ENCODE measurements at regions not wholly inside any gene's neighbourhood (a gene's known extent, or its start where the extent isn't known, plus 50 kb on each side); places are given as distances from the start of the nearest gene placed in this dataset.

GRCh38 chr5:57705769-57706168 is 223.2 kb upstream of the ACTBL2 start:
- no peak for DNase-seq (ENCODE audit: low spot score)

DNA sequence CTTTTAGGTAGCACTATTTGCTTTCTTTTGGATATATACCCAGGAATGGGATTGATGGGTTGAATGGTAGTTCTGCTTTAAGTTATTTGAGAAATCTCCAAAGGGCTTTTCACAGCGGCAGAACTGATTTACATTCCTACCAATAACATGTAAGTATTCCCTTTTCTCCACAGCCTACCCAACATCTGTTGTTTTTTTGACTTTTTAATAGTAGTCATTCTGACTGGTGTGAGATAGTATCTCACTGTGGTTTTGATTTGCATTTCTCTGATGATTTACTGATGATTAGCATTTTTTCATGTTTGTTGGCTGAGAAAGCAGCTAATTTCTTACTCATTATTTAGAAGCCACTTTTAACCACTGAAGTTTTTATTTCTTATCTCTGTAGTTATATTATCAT is 221.1 kb upstream of the ACTBL2 start:
- no peak for DNase-seq (ENCODE audit: low spot score)

- no peak for DNase-seq (ENCODE audit: low spot score)
Observed at GRCh38 chr5:57700484-57700883, 217.9 kb upstream of the ACTBL2 start.

- no peak for DNase-seq (ENCODE audit: low spot score)
Observed at GRCh38 chr5:57700072-57700471, 217.5 kb upstream of the ACTBL2 start.

GRCh38 chr5:57698802-57699201 is 216.2 kb upstream of the ACTBL2 start:
- no peak for DNase-seq (ENCODE audit: low spot score)

- DNase-seq (ENCODE audit: low spot score) = no peak
Observed at GRCh38 chr5:57698086-57698485, 215.5 kb upstream of the ACTBL2 start.

- no peak for DNase-seq (ENCODE audit: low spot score)
Observed at GRCh38 chr5:57696825-57697570, 214.4 kb upstream of the ACTBL2 start.

DNA sequence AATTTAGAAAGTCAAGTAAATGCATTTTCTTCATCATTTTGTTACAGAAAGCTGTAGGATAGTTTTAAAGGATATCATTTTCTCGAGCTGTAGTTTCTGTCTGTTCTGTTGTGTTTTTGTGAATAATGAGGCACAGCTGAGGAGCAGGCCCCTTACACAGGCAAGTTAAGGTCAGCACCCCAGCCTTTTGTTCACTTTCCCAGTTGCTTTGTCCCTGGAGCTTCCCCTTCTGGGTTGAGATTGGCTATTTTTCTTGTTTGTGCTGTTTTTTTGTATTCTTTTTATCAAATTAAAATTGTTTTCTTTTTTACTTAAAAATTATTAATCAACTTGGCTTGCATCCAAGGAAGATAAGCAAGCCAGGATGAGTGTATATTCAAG is 213.8 kb upstream of the ACTBL2 start:
- DNase-seq (ENCODE audit: low spot score) = no peak

DNA sequence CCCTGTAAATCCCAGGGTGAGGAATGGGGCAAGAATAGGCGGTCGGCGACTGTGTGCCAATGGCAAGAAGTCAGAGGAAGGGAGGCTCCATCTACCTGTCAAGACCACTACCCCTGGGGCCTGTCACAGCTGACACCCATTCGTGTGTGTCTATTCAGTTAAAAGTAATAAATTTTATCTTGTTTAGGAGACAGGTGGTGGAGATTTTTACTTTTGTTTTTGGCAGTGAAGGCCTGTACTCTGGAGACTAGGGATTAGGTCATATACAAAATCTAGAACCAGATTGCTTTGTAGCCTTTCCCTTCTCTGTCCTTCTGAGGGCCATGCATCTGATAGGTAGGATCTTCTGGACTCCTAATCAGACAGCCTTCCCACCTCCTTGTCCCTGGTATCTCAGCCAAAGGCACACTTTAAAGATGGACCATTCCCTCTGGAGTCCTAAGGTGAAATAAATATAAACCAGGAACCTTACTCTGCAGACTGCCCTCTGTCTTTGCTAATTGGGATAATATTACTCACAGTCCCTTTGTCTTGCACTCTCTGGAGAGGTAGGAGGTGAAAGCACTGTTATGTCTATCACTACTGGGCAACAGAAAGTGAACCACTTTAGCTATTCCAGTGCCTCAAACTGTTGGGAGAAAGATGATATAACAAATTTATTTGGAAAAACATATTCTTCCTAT is 213.2 kb upstream of the ACTBL2 start:
- no peak for DNase-seq (ENCODE audit: low spot score)

GRCh38 chr5:57695179-57695578 is 212.6 kb upstream of the ACTBL2 start:
- no peak for DNase-seq (ENCODE audit: low spot score)

DNA sequence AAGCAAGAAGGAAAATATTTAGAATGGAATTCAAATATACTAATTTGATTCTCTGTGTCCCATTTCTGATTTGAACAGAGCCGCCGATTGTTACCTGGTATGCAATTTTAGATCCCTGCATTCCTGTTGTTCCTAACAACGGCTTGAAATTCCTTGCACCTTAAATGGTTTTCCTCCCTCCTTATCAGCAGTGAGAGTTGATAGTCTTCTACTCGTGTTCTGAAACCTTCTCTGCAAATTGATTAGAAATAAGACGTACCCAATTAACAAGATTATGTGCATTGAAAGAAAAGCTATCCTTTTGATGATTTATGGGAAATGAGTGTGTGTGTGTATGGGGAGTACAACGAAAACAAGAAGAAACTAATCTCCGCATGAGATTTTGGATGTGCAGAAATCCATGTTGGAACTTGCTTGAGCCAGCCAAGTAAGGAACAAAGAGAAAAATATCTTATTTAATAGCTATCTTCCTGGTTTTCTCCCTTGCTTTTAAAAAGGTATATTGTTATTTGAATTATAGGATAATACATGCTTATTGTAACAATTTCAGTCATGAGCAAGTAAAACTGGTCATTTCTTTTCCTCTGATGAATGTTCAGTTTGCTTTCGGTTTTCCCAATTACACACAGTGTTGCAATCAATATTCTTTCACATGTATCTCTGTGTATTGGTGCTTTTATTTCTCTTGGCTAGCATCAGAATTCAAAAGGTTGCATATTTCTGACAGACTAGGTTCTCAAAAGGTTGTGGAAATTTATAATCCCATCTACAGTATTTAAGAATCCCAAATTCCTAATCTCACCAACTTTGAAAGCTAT is 211.1 kb upstream of the ACTBL2 start:
- no peak for DNase-seq (ENCODE audit: low spot score)

- no peak for DNase-seq (ENCODE audit: low spot score)
Observed at GRCh38 chr5:57692582-57693487, 210.2 kb upstream of the ACTBL2 start.

DNA sequence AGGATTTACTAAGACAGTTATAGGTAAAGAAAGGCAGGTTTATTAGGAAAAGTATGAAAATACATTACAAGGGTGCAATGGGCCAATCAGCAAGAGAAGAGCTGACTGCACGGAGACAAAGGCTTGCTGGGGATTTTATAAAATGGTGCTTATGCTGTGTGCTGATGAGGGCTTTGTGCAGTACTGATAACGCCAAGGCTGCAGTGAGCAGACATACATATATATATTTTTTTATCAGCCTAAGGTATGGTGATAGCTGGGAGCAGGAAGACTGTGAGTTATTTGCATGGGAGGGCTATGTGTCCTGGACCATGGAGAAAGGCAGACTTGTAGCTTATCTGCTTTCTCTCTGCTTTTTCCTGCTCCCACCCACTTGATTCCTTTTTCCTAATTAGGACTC is 208.1 kb upstream of the ACTBL2 start:
- no peak for DNase-seq (ENCODE audit: low spot score)

GRCh38 chr5:57687596-57687995 is 205.0 kb upstream of the ACTBL2 start:
- DNase-seq (ENCODE audit: low spot score) = no peak

DNA sequence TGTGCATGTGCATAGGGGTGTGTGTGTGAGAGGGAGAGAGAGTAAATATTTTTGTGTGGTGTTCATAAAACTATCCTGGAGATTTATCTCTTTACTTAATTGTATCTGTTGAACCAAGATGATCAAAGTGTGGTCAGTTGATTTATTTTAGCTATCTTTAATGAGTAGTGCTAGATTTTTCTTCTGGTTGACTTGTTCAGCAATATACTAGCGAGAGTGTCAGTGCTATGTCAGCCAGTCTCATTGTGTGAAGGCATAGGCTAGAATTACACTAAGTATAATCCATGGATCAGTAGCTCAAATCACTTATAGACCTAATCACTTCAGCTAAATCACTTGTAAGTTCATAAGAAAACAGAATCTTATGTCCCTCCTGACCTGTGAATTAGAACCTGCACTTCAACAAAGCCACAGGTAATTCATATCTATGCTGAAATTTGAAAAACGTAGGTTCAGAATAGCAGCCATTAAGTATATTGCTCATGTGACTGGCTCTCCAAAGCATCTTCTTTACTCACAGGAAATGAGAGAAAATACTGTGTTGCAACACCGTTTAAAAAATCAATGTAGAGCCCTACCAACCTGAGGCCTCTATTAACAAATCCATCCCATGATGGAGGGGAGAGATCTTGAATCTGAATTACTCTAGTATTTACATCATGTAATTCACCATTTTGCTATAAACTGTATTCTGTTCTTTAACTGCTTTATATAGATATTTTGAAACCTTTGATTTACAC is 203.1 kb upstream of the ACTBL2 start:
- no peak for DNase-seq (ENCODE audit: low spot score)

DNA sequence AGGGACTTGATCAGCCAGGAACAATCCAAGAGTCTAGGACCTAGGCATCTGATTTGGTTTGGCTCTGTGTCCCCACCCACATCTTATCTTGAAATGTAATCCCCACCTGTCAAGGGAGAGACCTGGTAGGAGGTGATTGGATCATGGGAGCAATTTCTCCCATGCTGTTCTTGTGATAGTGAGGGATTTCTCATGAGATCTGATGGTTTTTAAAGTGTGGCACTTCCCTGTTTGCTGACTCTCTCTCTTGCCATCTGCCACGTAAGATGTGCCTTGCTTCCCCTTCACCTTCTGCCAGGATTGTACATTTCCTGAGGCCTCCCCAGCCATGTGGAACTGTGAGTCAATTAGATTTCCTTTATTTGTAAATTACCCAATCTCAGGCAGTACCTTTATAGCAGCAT is 201.7 kb upstream of the ACTBL2 start:
- no peak for DNase-seq (ENCODE audit: low spot score)

DNA sequence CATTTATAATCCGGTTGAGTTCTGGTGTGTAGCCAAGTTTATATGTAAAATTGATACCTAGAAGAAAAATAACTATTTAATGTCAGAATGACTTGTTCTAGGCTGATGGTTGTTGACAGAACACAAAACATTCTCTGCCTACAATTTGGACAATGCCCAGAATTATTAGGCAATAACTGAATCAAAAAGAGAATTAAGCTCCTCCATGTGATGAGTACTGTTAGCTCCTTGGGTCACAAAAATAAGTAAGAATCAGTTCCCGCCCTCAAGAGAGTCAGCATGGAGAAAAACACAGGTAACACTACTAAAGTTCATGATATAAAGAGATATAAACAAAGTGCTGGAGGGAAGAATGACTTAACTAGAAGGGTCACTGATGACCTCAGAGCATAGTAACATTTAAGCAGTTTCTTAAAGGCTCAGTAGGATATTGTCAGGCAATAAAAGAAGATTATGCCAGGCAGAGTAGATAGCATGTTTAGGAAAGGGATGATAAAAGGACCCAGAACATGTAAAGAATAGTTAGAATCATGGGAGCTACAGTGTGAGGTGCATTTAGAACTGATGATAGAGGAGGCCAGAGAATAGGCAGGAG is 200.5 kb upstream of the ACTBL2 start:
- no peak for DNase-seq (ENCODE audit: low spot score)

DNA sequence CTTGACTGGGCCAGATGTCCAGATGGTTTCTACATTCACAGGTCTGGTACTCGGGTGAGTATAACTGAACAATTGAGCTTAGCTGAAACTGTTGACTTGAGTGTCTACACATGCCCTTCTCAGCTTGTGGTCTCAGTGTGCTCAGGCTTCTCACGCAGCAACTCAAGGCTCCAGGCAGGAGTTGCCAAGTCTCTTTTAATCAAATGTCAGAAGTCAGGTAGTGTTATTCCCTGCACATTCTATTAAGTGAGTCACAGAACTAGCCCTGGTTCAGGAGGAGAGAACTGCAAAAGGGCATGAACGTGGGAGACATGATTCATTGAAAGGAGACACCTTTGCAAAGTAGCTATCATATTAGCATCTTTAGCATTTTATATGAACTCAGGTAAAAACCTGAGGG is 199.3 kb upstream of the ACTBL2 start:
- no peak for DNase-seq (ENCODE audit: low spot score)

DNA sequence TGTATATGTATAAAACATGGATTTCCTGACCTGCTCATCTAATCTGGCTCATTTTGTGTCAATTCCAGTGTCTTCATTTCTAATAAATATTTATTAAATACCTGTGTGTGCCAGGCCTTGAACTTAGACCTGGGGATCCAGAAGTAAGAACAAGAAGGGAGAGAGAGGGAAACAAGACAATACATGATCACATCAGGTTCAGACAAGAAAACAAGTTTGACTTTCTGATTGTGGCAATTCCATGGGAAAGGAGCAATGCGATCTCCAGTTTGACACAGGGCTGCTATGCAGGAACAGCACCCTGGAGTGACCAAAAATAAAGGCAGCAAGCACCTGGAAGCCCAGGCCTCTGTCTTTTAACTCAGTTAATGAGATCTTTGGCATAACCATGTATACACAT is 198.1 kb upstream of the ACTBL2 start:
- DNase-seq (ENCODE audit: low spot score) = no peak

GRCh38 chr5:57677235-57677634 is 194.6 kb upstream of the ACTBL2 start:
- DNase-seq (ENCODE audit: low spot score) = no peak

All from cerebellar cortex (tissue), 1 donor.